ENCODE measurements at regions not wholly inside any gene's neighbourhood (a gene's known extent, or its start where the extent isn't known, plus 50 kb on each side); places are given as distances from the start of the nearest gene placed in this dataset.
A peak's percentile ranks its signal among the peaks of the same experiment; 100 is the strongest.

DNA sequence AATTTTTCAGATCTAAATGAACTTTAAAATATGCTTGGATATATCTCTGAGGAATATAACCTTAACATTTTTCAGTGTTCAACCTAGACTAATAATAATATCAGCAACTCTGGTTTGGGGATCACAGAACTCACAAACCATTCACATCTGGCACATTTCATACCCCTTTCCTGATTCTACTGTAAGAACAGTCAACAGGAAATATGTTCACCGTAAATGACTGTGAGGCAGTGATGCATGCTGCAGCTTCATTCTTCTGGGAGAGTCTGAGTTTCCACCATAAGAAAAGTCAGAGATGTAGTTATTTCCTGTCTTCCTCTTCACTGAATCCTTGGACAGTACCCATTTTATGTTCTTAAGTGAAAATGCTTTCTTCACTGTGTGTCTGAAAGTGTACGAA, 134.2 kb upstream of the IFNGR1 start:
- DNase-seq = no peak
- no peaks in the 10 kb centered on the region for H3K36me3 ChIP-seq (replicated peaks in 1 of 2; ENCODE audit: insufficient read depth in 1 of 2, low read depth in 2 of 2)
- intact Hi-C loops (cut with DNase I) = no loop called here
- H3K27ac ChIP-seq = no peak overlapping the region
- TF ChIP-seq, protein P1, sequence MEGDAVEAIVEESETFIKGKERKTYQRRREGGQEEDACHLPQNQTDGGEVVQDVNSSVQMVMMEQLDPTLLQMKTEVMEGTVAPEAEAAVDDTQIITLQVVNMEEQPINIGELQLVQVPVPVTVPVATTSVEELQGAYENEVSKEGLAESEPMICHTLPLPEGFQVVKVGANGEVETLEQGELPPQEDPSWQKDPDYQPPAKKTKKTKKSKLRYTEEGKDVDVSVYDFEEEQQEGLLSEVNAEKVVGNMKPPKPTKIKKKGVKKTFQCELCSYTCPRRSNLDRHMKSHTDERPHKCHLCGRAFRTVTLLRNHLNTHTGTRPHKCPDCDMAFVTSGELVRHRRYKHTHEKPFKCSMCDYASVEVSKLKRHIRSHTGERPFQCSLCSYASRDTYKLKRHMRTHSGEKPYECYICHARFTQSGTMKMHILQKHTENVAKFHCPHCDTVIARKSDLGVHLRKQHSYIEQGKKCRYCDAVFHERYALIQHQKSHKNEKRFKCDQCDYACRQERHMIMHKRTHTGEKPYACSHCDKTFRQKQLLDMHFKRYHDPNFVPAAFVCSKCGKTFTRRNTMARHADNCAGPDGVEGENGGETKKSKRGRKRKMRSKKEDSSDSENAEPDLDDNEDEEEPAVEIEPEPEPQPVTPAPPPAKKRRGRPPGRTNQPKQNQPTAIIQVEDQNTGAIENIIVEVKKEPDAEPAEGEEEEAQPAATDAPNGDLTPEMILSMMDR (IDR thresholded peaks at IDR 0.05) = no peak
- no peak for TF ChIP-seq POLR2A (IDR thresholded peaks at IDR 0.05)
- ATAC-seq = no peak
- H3K9me3 ChIP-seq = no peaks in the 10 kb centered on the region
- WGBS, 2 donors = 74 to 86% methylated on average over 2 of the region's 2 CpGs
- no peak overlapping the region for H3K4me3 ChIP-seq
- H3K27me3 ChIP-seq = no peaks in the 10 kb centered on the region
- peaks cover 4% of the 10 kb centered on the region for H3K4me1 ChIP-seq

DNA sequence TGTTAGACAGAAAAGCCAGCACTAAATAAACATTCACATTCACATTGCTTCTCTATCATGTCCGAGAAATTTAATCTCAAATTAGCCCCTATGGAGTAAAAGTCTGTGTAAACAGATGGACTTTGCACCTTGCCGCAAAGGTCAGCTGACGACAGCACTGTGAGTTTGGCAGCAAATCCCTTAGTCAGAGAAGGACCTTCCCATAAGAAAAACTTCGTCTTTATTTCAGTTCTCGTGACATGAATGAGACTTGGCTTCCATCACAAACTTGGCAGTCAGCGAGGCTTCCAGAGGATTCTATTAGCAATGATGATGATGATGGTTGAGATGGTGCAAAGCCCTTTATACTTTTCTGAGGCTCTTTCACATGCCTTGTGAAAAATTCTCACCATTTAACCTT, 133.7 kb upstream of the IFNGR1 start:
- no peak for TF ChIP-seq POLR2A (IDR thresholded peaks at IDR 0.05)
- TF ChIP-seq, protein P1 (IDR thresholded peaks at IDR 0.05) = no peak
- no peaks in the 10 kb centered on the region for H3K36me3 ChIP-seq (replicated peaks in 1 of 2; ENCODE audit: insufficient read depth in 1 of 2, low read depth in 2 of 2)
- H3K4me3 ChIP-seq = no peak overlapping the region
- 24 to 25% methylated on average over 6 of the region's 6 CpGs for WGBS, 2 donors
- intact Hi-C loops (cut with DNase I) = no loop called here
- no peaks in the 10 kb centered on the region for H3K27me3 ChIP-seq
- H3K9me3 ChIP-seq = no peaks in the 10 kb centered on the region
- DNase-seq (peak in 1 of 4 donors; percentile 32), ATAC-seq (peak; percentile 27)
- H3K27ac ChIP-seq = no peak overlapping the region
- H3K4me1 ChIP-seq = peaks cover 4% of the 10 kb centered on the region

DNA sequence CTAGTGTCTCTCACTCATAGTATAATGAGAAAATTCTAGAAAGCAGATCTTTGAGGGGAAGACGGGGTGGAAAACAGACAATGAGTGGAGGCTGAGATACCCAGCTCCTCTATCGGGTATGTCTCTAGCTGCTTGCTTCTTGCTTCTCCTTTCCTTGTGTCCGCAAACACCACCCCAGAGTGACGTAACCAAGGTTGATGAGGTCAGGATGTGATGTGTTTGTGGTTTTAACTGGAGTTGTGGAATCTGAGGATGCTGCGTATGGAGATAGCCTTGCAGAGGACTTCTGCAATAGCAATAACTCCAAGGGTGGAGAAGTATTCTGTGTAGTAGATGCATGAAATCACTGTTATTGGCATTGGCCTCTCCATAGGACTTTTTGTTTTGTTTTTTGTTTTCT, 132.7 kb upstream of the IFNGR1 start:
- H3K27me3 ChIP-seq = no peaks in the 10 kb centered on the region
- H3K4me3 ChIP-seq = no peak overlapping the region
- peaks cover 4% of the 10 kb centered on the region for H3K4me1 ChIP-seq
- ATAC-seq = no peak
- intact Hi-C loops (cut with DNase I) = no loop called here
- 72 to 96% methylated on average over 5 of the region's 5 CpGs for WGBS, 2 donors
- TF ChIP-seq, protein P1 (IDR thresholded peaks at IDR 0.05) = no peak
- no peak for TF ChIP-seq POLR2A (IDR thresholded peaks at IDR 0.05)
- H3K27ac ChIP-seq = no peak overlapping the region
- DNase-seq = peak in 1 of 4 donors; percentile 36
- H3K9me3 ChIP-seq = no peaks in the 10 kb centered on the region
- H3K36me3 ChIP-seq (replicated peaks in 1 of 2; ENCODE audit: insufficient read depth in 1 of 2, low read depth in 2 of 2) = no peaks in the 10 kb centered on the region

DNA sequence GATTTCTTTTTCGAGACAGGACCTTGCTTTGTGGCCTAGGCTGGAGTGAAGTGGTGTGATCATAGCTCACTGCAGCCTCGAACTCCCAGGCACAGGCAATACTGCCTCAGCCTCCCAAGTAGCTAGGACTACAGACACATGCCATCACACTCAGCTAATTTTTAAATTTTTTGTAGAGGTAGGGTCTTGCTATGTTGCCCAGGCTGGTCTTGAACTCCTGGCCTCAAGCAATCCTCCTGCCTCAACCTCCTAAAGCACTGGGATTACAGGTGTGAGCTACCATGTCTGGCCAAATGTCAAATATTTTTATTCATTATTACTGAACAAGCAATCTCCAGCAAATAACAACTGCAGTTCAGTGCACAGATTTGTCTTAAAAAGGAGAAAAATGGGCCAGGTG, 131.7 kb upstream of the IFNGR1 start:
- intact Hi-C loops (cut with DNase I) = no loop called here
- H3K9me3 ChIP-seq = no peaks in the 10 kb centered on the region
- no peak overlapping the region for H3K27ac ChIP-seq
- no peaks in the 10 kb centered on the region for H3K36me3 ChIP-seq (replicated peaks in 1 of 2; ENCODE audit: insufficient read depth in 1 of 2, low read depth in 2 of 2)
- WGBS, 2 donors = 57 to 89% methylated on average over 2 of the region's 2 CpGs
- ATAC-seq (no peak), DNase-seq (no peak)
- H3K4me3 ChIP-seq = no peak overlapping the region
- no peaks in the 10 kb centered on the region for H3K27me3 ChIP-seq
- H3K4me1 ChIP-seq = peaks cover 4% of the 10 kb centered on the region
- TF ChIP-seq, protein P1 (IDR thresholded peaks at IDR 0.05) = no peak
- no peak for TF ChIP-seq POLR2A (IDR thresholded peaks at IDR 0.05)

Measured in body of pancreas (tissue), 4 donors.